Thymus (tissue), 11 donors: ENCODE measurements at regions not wholly inside any gene's neighbourhood (a gene's known extent, or its start where the extent isn't known, plus 50 kb on each side); places are given as distances from the start of the nearest gene placed in this dataset.

Experiments
- DNase-seq, 9 donors: peaks; one replicate each; pipeline ENCODE4 v3.0.0-alpha.2; 2013; ENCODE audit warnings: low spot score in 9 of 9, low read depth in 6 of 9, missing footprints in 1 of 9
- H3K27ac ChIP-seq, 2 donors: one replicate each; pipeline ENCODE4 v1.5.1; 2013; ENCODE audit warnings: control low read depth in 1 of 2, low read depth in 1 of 2, low read length in 1 of 2, mild to moderate bottlenecking in 1 of 2, moderate library complexity in 1 of 2
- H3K27me3 ChIP-seq, 2 donors: one replicate each; pipeline ENCODE4 v1.5.1; 2013; ENCODE audit warnings: low read length in 1 of 2; ENCODE audit not compliant: control insufficient read depth in 2 of 2, insufficient read depth in 1 of 2
- H3K36me3 ChIP-seq, 2 donors: one replicate each; pipeline ENCODE4 v1.5.1; 2013; ENCODE audit warnings: low read length in 1 of 2, mild to moderate bottlenecking in 1 of 2, moderate library complexity in 1 of 2; ENCODE audit not compliant: control insufficient read depth in 2 of 2, insufficient read depth in 2 of 2
- H3K4me1 ChIP-seq, 2 donors: one replicate each; pipeline ENCODE4 v1.5.1; 2013; ENCODE audit warnings: low read length in 2 of 2; ENCODE audit not compliant: control insufficient read depth in 2 of 2, insufficient read depth in 2 of 2
- H3K4me3 ChIP-seq, 2 donors: one replicate each; pipeline ENCODE4 v1.5.1; 2013; ENCODE audit warnings: low read length in 2 of 2, control low read depth in 1 of 2, mild to moderate bottlenecking in 1 of 2
- H3K9me3 ChIP-seq, 2 donors: one replicate each; pipeline ENCODE4 v1.5.1; 2013; ENCODE audit warnings: low read length in 1 of 2, mild to moderate bottlenecking in 1 of 2; ENCODE audit not compliant: control insufficient read depth in 2 of 2, insufficient read depth in 1 of 2
- WGBS: extraction: QIAGEN DNeasy Blood & Tissue Kit; methylation state at CpG from one replicate; pipeline ENCODE4 v1.1.7; 2013; 5-methylcytosine and 5-hydroxymethylcytosine counted together
- donor health status: healthy.

GRCh38 chr6:93940381-93940780, 521.0 kb upstream of the EPHA7 start:
- DNase-seq = no peak
- Histone ChIP-seq H3K4me1 (no peaks in the 10 kb centered on the region), H3K27me3 (no peaks in the 10 kb centered on the region), H3K9me3 (no peaks in the 10 kb centered on the region), H3K4me3 (no peak overlapping the region), H3K36me3 (no peaks in the 10 kb centered on the region), H3K27ac (no peak overlapping the region)
- 90% methylated on average over 2 of the region's 2 CpGs for WGBS

DNA sequence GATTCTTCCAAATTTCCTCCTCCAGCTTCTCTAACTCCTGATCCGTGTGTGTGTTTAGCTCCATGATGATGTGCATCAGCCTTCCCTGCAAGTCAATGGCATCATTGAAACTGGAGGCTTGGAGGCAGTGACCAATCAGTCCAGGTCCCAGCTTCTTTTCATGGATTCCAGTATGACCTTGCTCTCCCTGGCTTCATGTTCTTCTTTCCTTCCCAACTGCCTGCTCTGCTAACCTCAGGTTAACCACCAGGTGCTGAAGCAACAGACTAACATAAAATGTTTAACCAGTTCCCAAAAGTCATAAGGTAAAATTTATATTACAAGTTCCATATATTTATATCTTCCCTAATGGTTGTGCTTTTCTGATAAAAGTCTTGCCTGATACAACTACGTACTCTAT, 512.8 kb upstream of the EPHA7 start:
- no peaks in the 10 kb centered on the region for H3K36me3 ChIP-seq
- WGBS = 90% methylated on average over 2 of the region's 2 CpGs
- no peak overlapping the region for H3K27ac ChIP-seq

DNA sequence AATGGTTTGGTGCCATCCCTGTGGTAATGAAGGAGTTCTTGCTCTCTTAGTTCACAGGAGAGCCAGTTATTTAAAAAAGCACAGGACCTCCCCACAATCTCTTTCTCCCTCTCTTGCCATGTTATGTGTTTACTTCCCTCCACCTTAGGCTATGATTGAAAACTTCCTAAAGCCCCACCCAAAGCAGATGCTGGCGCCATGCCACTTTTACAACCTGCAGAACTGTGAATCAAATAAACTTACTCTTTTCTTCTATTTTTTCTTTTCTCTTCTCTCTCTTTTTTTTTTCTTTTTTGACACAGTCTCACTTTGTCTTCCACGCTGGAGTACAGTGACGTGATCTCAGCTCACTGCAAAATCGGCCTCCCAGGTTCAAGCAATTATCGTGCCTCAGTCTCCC, 508.4 kb upstream of the EPHA7 start:
- DNase-seq = no peak
- WGBS = 95% methylated on average over 5 of the region's 5 CpGs
- Histone ChIP-seq H3K4me3 (no peak overlapping the region), H3K27me3 (no peaks in the 10 kb centered on the region), H3K36me3 (no peaks in the 10 kb centered on the region), H3K4me1 (no peaks in the 10 kb centered on the region), H3K9me3 (no peaks in the 10 kb centered on the region), H3K27ac (no peak overlapping the region)

More for the DNA sequence above, 512.8 kb upstream of the EPHA7 start:
- Histone ChIP-seq H3K4me1 (no peaks in the 10 kb centered on the region), H3K27me3 (no peaks in the 10 kb centered on the region), H3K9me3 (no peaks in the 10 kb centered on the region), H3K4me3 (no peak overlapping the region)
- no peak for DNase-seq

DNA sequence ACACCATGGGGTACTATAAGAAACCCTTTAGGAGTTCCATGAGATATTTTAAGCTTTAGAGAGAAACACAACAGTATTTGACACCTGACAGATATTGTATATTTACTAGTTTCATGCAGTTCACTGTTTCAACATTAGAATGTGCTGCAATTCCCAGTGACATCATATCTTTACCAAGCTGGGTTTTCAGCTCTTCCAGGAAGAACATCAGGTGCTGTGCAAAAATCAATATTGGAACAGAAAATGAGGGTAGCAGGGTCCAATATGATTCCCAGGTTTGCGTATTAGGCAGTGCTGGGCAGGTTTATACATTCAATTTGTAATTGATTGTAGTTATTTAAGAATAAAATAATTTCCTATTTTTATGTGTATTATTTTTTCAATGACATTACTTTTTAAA, 500.0 kb upstream of the EPHA7 start:
- Histone ChIP-seq H3K36me3 (no peaks in the 10 kb centered on the region), H3K4me3 (no peak overlapping the region), H3K27me3 (no peaks in the 10 kb centered on the region), H3K9me3 (no peaks in the 10 kb centered on the region), H3K4me1 (no peaks in the 10 kb centered on the region), H3K27ac (no peak overlapping the region)
- no peak for DNase-seq
- WGBS = 92% methylated on average over 1 of the region's 1 CpG

- no peak for DNase-seq
- no peaks in the 10 kb centered on the region for H3K4me1 ChIP-seq
- H3K4me3 ChIP-seq = no peak overlapping the region
- H3K9me3 ChIP-seq = no peaks in the 10 kb centered on the region
- H3K27me3 ChIP-seq = no peaks in the 10 kb centered on the region
- H3K27ac ChIP-seq = no peak overlapping the region
- WGBS = 94% methylated on average over 3 of the region's 3 CpGs
- no peaks in the 10 kb centered on the region for H3K36me3 ChIP-seq
Measured at GRCh38 chr6:93918258-93918657, 498.9 kb upstream of the EPHA7 start.

DNA sequence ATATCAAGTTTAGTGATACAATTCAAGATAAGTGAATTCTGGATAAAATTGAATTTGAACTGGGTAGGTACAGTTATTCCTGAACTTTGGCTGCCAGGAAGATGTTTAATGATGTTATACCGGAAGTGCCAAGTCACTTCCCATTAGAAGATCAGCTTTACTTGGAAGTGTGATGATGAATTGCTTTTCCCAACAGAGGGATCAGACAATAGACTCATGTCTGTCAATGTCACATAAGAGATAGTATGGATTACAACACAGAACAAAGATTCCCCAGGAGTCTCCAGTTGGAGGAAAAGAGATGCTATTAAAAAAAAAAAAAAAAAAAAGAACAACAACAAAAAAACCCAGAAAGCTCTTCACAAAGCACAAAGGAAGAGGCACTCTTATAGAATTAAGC, 497.9 kb upstream of the EPHA7 start:
- no peaks in the 10 kb centered on the region for H3K36me3 ChIP-seq
- H3K9me3 ChIP-seq = no peaks in the 10 kb centered on the region
- no peak overlapping the region for H3K4me3 ChIP-seq
- no peak for DNase-seq
- 91% methylated on average over 1 of the region's 1 CpG for WGBS
- no peaks in the 10 kb centered on the region for H3K4me1 ChIP-seq
- no peak overlapping the region for H3K27ac ChIP-seq
- no peaks in the 10 kb centered on the region for H3K27me3 ChIP-seq

DNA sequence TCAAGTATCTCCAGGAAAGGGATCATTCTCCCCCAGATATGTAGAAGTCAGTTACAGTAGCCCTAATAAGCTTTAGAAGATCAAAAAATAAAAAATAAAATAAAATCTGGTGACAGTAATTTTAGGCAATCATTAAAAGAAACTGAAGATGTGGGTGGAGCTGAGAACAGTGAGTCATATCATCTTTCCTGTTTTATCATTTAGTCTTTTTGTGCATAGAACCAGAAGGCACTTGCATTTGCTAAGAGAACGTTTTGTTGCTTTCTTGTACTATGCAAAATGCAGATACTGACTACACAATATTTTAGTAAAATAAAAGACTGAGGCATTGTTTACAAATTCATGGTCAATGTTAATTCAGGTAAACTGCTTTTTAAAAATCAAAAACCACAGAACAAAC, 497.4 kb upstream of the EPHA7 start:
- no peak overlapping the region for H3K4me3 ChIP-seq
- H3K27ac ChIP-seq = no peak overlapping the region
- no peak for DNase-seq
- no peaks in the 10 kb centered on the region for H3K9me3 ChIP-seq
- no peaks in the 10 kb centered on the region for H3K36me3 ChIP-seq
- no peaks in the 10 kb centered on the region for H3K4me1 ChIP-seq
- no peaks in the 10 kb centered on the region for H3K27me3 ChIP-seq
- 89% methylated on average over 1 of the region's 1 CpG for WGBS

- Histone ChIP-seq H3K27me3 (no peaks in the 10 kb centered on the region), H3K4me1 (no peaks in the 10 kb centered on the region), H3K27ac (no peak overlapping the region), H3K36me3 (no peaks in the 10 kb centered on the region), H3K9me3 (no peaks in the 10 kb centered on the region), H3K4me3 (no peak overlapping the region)
- DNase-seq = no peak
Measured at GRCh38 chr6:93915961-93916360, 496.6 kb upstream of the EPHA7 start.

GRCh38 chr6:93902517-93902916, 483.2 kb upstream of the EPHA7 start:
- H3K4me3 ChIP-seq = no peak overlapping the region
- H3K9me3 ChIP-seq = no peaks in the 10 kb centered on the region
- 95% methylated on average over 5 of the region's 5 CpGs for WGBS
- no peaks in the 10 kb centered on the region for H3K27me3 ChIP-seq
- DNase-seq = no peak
- no peaks in the 10 kb centered on the region for H3K36me3 ChIP-seq
- no peaks in the 10 kb centered on the region for H3K4me1 ChIP-seq
- no peak overlapping the region for H3K27ac ChIP-seq

DNA sequence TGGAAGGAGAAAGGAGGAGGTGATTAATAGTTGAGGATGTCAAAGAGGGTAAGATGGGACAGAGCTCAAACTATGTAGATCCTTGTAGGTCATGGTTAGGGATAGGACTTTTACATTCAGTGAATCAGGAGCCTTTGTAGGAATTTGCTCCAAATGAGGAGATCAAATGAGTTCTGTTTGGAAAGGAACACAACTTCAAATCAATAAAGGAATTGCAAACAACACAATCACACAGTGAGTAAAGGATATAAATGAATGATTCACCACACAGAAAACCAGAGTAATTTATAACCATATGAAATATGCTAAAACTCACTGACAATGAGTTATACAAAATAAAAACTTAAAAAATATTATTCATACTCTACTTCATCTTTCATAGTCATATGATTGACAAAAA, 480.8 kb upstream of the EPHA7 start:
- Histone ChIP-seq H3K27me3 (no peaks in the 10 kb centered on the region), H3K4me1 (no peaks in the 10 kb centered on the region), H3K36me3 (no peaks in the 10 kb centered on the region), H3K9me3 (no peaks in the 10 kb centered on the region), H3K27ac (no peak overlapping the region), H3K4me3 (no peak overlapping the region)
- no peak for DNase-seq
